Tibial nerve (tissue), 4 donors: ENCODE measurements at regions not wholly inside any gene's neighbourhood (a gene's known extent, or its start where the extent isn't known, plus 50 kb on each side); places are given as distances from the start of the nearest gene placed in this dataset.

ENCODE experiments used
- DNase-seq, 2 donors: peaks; one replicate each; pipeline ENCODE4 v3.0.0-alpha.2; 2019; ENCODE audit warnings: low spot score in 2 of 2
- H3K27ac ChIP-seq, 4 donors: fragments of 200-600 bp; sonication (generic) in 3 of 4; one replicate each; pipeline ENCODE4 v1.5.1; 2017 to 2019; ENCODE audit warnings: mild to moderate bottlenecking in 1 of 4
- H3K27me3 ChIP-seq, 2 donors: fragments of 200-600 bp; sonication (generic) in 1 of 2; one replicate each; pipeline versions ENCODE4 v1.5.1 to v1.6.0; 2017 to 2019
- H3K36me3 ChIP-seq, 3 donors: fragments of 200-600 bp; sonication (generic); one replicate each; pipeline ENCODE4 v1.5.1; 2018 to 2019
- H3K4me1 ChIP-seq, 4 donors: fragments of 200-600 bp; sonication (generic) in 3 of 4; one replicate each; pipeline ENCODE4 v1.5.1; 2017 to 2019
- H3K4me3 ChIP-seq, 4 donors: fragments of 200-600 bp; sonication (generic) in 3 of 4; one replicate each; pipeline ENCODE4 v1.5.1; 2017 to 2019; ENCODE audit warnings: mild to moderate bottlenecking in 1 of 4, moderate library complexity in 1 of 4
- H3K9me3 ChIP-seq, 4 donors: fragments of 200-600 bp; sonication (generic) in 3 of 4; one replicate each; pipeline ENCODE4 v1.5.1; 2017 to 2019
- CTCF ChIP-seq, 5 experiments: fragments of 200-600 bp in 3 of 5; fragments of 450-650 bp in 2 of 5; sonication (generic) in 3 of 5; IDR thresholded peaks; one replicate each; pipeline ENCODE4 v1.5.1; 2016 to 2019; ENCODE audit warnings: antibody characterized with exemption in 5 of 5, mild to moderate bottlenecking in 3 of 5, moderate library complexity in 2 of 5
- EP300 ChIP-seq, 2 donors: sonication (generic); formaldehyde crosslinking; IDR thresholded peaks; one replicate each; pipeline ENCODE4 v1.6.1; 2017; ENCODE audit warnings: antibody characterized with exemption in 2 of 2, mild to moderate bottlenecking in 1 of 2
- POLR2A ChIP-seq, 2 donors: fragments of 450-650 bp; IDR thresholded peaks; one replicate each; pipeline ENCODE4 v1.6.1; 2017; ENCODE audit warnings: antibody characterized with exemption in 2 of 2, mild to moderate bottlenecking in 2 of 2, moderate library complexity in 2 of 2
- WGBS, 2 donors: methylation state at CpG; one replicate each; pipeline ENCODE4 v1.1.5; 2018; 5-methylcytosine and 5-hydroxymethylcytosine counted together

GRCh38 chr4:24059839-24060238 is 170.0 kb upstream of the PPARGC1A start:
- H3K36me3 ChIP-seq, result no peaks in the 10 kb centered on the region
- H3K4me3 ChIP-seq, result no peak overlapping the region
- no peaks in the 10 kb centered on the region for H3K9me3 ChIP-seq
- peaks cover 0 to 4% of the 10 kb centered on the region in 2 donors for H3K27me3 ChIP-seq
- 88 to 90% methylated on average over 5 of the region's 5 CpGs for WGBS, 2 donors
- no peak overlapping the region for H3K27ac ChIP-seq
- DNase-seq, result no peak
- no peak for TF ChIP-seq CTCF (IDR thresholded peaks at IDR 0.05)
- no peak for TF ChIP-seq EP300 (IDR thresholded peaks at IDR 0.05)
- TF ChIP-seq POLR2A (IDR thresholded peaks at IDR 0.05), result no peak
- no peaks in the 10 kb centered on the region for H3K4me1 ChIP-seq

GRCh38 chr4:24057915-24058559 is 168.2 kb upstream of the PPARGC1A start:
- no peak overlapping the region for H3K4me3 ChIP-seq

GRCh38 chr4:24056289-24056688 is 166.4 kb upstream of the PPARGC1A start:
- Histone ChIP-seq H3K4me1 (no peaks in the 10 kb centered on the region), H3K27me3 (peaks cover 0 to 4% of the 10 kb centered on the region in 2 donors), H3K9me3 (no peaks in the 10 kb centered on the region), H3K36me3 (no peaks in the 10 kb centered on the region), H3K4me3 (no peak overlapping the region), H3K27ac (no peak overlapping the region)
- 23 to 41% methylated on average over 1 of the region's 1 CpG for WGBS, 2 donors
- no peak for DNase-seq
- TF ChIP-seq CTCF (IDR thresholded peaks at IDR 0.05) (no peak), POLR2A (IDR thresholded peaks at IDR 0.05) (no peak), EP300 (IDR thresholded peaks at IDR 0.05) (no peak)

More at GRCh38 chr4:24057915-24058559, 168.2 kb upstream of the PPARGC1A start:
- 70 to 74% methylated on average over 10 of the region's 10 CpGs for WGBS, 2 donors
- TF ChIP-seq CTCF (IDR thresholded peaks at IDR 0.05), result no peak
- TF ChIP-seq EP300 (IDR thresholded peaks at IDR 0.05), result no peak
- TF ChIP-seq POLR2A (IDR thresholded peaks at IDR 0.05), result no peak
- no peaks in the 10 kb centered on the region for H3K36me3 ChIP-seq
- H3K27ac ChIP-seq, result no peak overlapping the region
- no peaks in the 10 kb centered on the region for H3K9me3 ChIP-seq
- DNase-seq, result no peak
- no peaks in the 10 kb centered on the region for H3K4me1 ChIP-seq
- peaks cover 0 to 4% of the 10 kb centered on the region in 2 donors for H3K27me3 ChIP-seq

GRCh38 chr4:24055623-24056022 is 165.8 kb upstream of the PPARGC1A start:
- no peak overlapping the region for H3K27ac ChIP-seq
- no peaks in the 10 kb centered on the region for H3K9me3 ChIP-seq
- DNase-seq, result no peak
- no peaks in the 10 kb centered on the region for H3K36me3 ChIP-seq
- H3K4me1 ChIP-seq, result no peaks in the 10 kb centered on the region
- 84% methylated on average over 3 of the region's 3 CpGs for WGBS, 2 donors
- H3K27me3 ChIP-seq, result peaks cover 0 to 4% of the 10 kb centered on the region in 2 donors
- H3K4me3 ChIP-seq, result no peak overlapping the region
- TF ChIP-seq CTCF (IDR thresholded peaks at IDR 0.05) (no peak), POLR2A (IDR thresholded peaks at IDR 0.05) (no peak), EP300 (IDR thresholded peaks at IDR 0.05) (no peak)

GRCh38 chr4:24054910-24055309 is 165.1 kb upstream of the PPARGC1A start:
- H3K27ac ChIP-seq, result no peak overlapping the region
- H3K27me3 ChIP-seq, result peaks cover 0 to 4% of the 10 kb centered on the region in 2 donors
- no peak for TF ChIP-seq POLR2A (IDR thresholded peaks at IDR 0.05)

More at GRCh38 chr4:24054910-24055309, 165.1 kb upstream of the PPARGC1A start:
- H3K36me3 ChIP-seq, result no peaks in the 10 kb centered on the region
- no peak overlapping the region for H3K4me3 ChIP-seq
- no peaks in the 10 kb centered on the region for H3K9me3 ChIP-seq
- WGBS, 2 donors, result 82 to 86% methylated on average over 3 of the region's 3 CpGs
- H3K4me1 ChIP-seq, result no peaks in the 10 kb centered on the region
- DNase-seq, result no peak
